ENCODE measurements at regions not wholly inside any gene's neighbourhood (a gene's known extent, or its start where the extent isn't known, plus 50 kb on each side); places are given as distances from the start of the nearest gene placed in this dataset.
"Not testable (repeated sequence)": the region's sequence is repeated elsewhere in the genome, so short reads cannot be mapped to it uniquely, and the experiment has no call there.

GRCh38 chrX:115972717-115973116 is 197.8 kb upstream of the AGTR2 start:
- no peak for DNase-seq

GRCh38 chrX:115978068-115978467 is 192.5 kb upstream of the AGTR2 start:
- no peak for DNase-seq

- DNase-seq = not testable (repeated sequence)
These were observed 187.4 kb upstream of the AGTR2 start for GRCh38 chrX:115983148-115983547.

- not testable (repeated sequence) for DNase-seq
These were observed 183.1 kb upstream of the AGTR2 start for GRCh38 chrX:115987464-115987863.

- no peak for DNase-seq
These were observed 181.7 kb upstream of the AGTR2 start for GRCh38 chrX:115988825-115989224.

GRCh38 chrX:115989686-115990085 is 180.9 kb upstream of the AGTR2 start:
- DNase-seq = no peak

GRCh38 chrX:116009346-116009745 is 161.2 kb upstream of the AGTR2 start:
- DNase-seq = no peak

GRCh38 chrX:116009861-116010710 is 160.5 kb upstream of the AGTR2 start:
- DNase-seq = no peak

GRCh38 chrX:116010939-116011338 is 159.6 kb upstream of the AGTR2 start:
- no peak for DNase-seq

GRCh38 chrX:116031331-116031730 is 139.2 kb upstream of the AGTR2 start:
- no peak for DNase-seq

Measured in activated T-cell treated with anti-CD3 and anti-CD28 coated beads, Interleukin-2, amount 50 U/mL, for 1 hour (primary cell).